Cardiac muscle cell (in vitro differentiated cells and primary cell): ENCODE measurements at regions not wholly inside any gene's neighbourhood (a gene's known extent, or its start where the extent isn't known, plus 50 kb on each side); places are given as distances from the start of the nearest gene placed in this dataset.
"Not testable (repeated sequence)": the region's sequence is repeated elsewhere in the genome, so short reads cannot be mapped to it uniquely, and the experiment has no call there.

Source experiments
- DNase-seq, 2 donors: peaks; one replicate each; pipeline versions ENCODE4 v3.0.0 to v3.0.0-alpha.2; 2010 to 2017; ENCODE audit warnings: low read depth in 1 of 2, low spot score in 1 of 2
- H3K27ac ChIP-seq: fragments of 200-600 bp; sonication (generic); 2 replicates; pipeline ENCODE4 v1.5.1; 2016
- H3K27me3 ChIP-seq: fragments of 200-600 bp; sonication (generic); 2 replicates; pipeline ENCODE4 v1.6.0; 2016; ENCODE audit warnings: control low read depth
- H3K36me3 ChIP-seq: fragments of 200-600 bp; sonication (generic); 2 replicates; pipeline ENCODE4 v1.5.1; 2016; ENCODE audit warnings: control low read depth
- H3K4me1 ChIP-seq: fragments of 200-600 bp; sonication (generic); 2 replicates; pipeline ENCODE4 v1.8.1; 2017; ENCODE audit warnings: low read depth, mild to moderate bottlenecking, mixed run types
- H3K4me3 ChIP-seq: fragments of 200-600 bp; sonication (generic); 2 replicates; pipeline ENCODE4 v1.5.1; 2016; ENCODE audit warnings: mild to moderate bottlenecking
- H3K9me3 ChIP-seq: fragments of 200-600 bp; sonication (generic); 2 replicates; pipeline ENCODE4 v1.5.1; 2017; ENCODE audit warnings: low read depth, mild to moderate bottlenecking, control low read depth
- TF ChIP-seq, protein P1 (sequence below): IDR thresholded peaks from 2 replicates; pipeline ENCODE4 v1.5.1; 2012; ENCODE audit warnings: low read depth, mild to moderate bottlenecking, low read length

DNA sequence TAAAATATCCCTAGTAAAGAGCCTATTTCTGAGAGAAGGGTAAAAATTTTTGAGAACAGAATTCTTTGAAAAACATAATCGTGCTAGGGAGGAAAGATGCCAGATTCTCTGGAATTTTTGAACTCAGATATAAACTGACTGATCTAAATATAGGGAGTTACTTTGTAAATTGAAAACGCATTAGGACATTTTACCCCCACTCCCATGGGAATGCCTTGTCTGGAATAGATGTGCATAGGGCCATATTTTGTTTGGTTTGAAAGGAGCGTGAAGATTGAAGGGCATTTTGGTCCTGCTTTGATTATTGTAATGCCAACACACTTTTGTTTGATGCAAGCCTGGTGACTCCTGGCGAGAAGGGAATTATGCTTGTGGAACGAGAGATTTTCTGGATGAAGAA is 158.7 kb upstream of the DPP10 start:
- no peaks in the 10 kb centered on the region for H3K36me3 ChIP-seq
- no peaks in the 10 kb centered on the region for H3K9me3 ChIP-seq
- H3K27me3 ChIP-seq = no peaks in the 10 kb centered on the region
- no peak overlapping the region for H3K27ac ChIP-seq
- TF ChIP-seq, protein P1, sequence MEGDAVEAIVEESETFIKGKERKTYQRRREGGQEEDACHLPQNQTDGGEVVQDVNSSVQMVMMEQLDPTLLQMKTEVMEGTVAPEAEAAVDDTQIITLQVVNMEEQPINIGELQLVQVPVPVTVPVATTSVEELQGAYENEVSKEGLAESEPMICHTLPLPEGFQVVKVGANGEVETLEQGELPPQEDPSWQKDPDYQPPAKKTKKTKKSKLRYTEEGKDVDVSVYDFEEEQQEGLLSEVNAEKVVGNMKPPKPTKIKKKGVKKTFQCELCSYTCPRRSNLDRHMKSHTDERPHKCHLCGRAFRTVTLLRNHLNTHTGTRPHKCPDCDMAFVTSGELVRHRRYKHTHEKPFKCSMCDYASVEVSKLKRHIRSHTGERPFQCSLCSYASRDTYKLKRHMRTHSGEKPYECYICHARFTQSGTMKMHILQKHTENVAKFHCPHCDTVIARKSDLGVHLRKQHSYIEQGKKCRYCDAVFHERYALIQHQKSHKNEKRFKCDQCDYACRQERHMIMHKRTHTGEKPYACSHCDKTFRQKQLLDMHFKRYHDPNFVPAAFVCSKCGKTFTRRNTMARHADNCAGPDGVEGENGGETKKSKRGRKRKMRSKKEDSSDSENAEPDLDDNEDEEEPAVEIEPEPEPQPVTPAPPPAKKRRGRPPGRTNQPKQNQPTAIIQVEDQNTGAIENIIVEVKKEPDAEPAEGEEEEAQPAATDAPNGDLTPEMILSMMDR = no peak
- no peak for DNase-seq
- H3K4me3 ChIP-seq = no peak overlapping the region
- H3K4me1 ChIP-seq = no peaks in the 10 kb centered on the region

DNA sequence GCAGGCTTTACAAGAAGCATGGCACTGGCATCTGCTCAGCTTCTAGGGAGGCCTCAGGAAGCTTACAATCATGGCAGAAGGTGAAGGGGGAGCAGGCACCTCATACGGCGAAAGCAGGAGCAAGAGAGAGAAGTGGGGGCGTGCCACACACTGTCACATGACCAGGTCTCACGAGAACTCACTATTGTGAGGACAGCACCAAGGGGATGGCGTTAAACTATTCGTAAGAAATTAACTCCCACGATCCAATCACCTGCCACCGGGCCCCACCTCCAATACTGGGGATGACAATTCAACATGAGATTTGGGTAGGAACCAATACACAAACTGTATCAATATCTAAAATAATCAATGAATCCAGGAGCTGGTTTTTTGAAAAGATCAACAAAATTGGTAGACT is 156.0 kb upstream of the DPP10 start:
- no peaks in the 10 kb centered on the region for H3K36me3 ChIP-seq
- DNase-seq = no peak
- H3K4me3 ChIP-seq = no peak overlapping the region
- H3K9me3 ChIP-seq = no peaks in the 10 kb centered on the region
- TF ChIP-seq, protein P1 = no peak
- H3K27ac ChIP-seq = no peak overlapping the region
- no peaks in the 10 kb centered on the region for H3K27me3 ChIP-seq
- no peaks in the 10 kb centered on the region for H3K4me1 ChIP-seq

GRCh38 chr2:114293355-114293754 is 149.1 kb upstream of the DPP10 start:
- no peak overlapping the region for H3K27ac ChIP-seq
- H3K36me3 ChIP-seq = no peaks in the 10 kb centered on the region
- H3K9me3 ChIP-seq = no peaks in the 10 kb centered on the region
- H3K4me1 ChIP-seq = no peaks in the 10 kb centered on the region
- TF ChIP-seq, protein P1 = no peak
- H3K4me3 ChIP-seq = no peak overlapping the region
- no peaks in the 10 kb centered on the region for H3K27me3 ChIP-seq
- DNase-seq = no peak

DNA sequence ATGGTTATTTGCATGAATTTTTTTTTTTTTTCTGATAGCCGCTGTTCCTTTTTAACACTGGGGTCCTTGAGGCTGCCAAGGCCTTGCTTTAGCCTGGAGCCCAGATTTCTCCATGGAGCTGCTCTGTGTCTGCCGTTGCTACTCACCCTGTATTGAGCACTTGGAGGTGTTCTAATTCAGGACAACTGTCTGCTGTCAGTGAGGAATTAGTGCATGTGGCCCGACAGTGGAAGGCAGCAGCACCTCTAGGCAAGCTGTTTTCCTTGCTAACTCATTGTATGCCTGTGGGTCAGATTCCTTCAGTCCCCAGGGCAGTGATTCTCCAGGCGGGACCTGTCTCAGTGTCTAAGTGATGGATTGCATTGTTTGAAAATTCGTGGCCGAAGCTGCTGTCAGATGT is 147.7 kb upstream of the DPP10 start:
- TF ChIP-seq, protein P1 = no peak
- Histone ChIP-seq H3K36me3 (no peaks in the 10 kb centered on the region), H3K27ac (no peak overlapping the region), H3K27me3 (no peaks in the 10 kb centered on the region), H3K4me3 (no peak overlapping the region), H3K4me1 (no peaks in the 10 kb centered on the region), H3K9me3 (no peaks in the 10 kb centered on the region)
- peak in 1 of 2 donors; percentile 12 for DNase-seq

GRCh38 chr2:114300351-114300750 is 142.1 kb upstream of the DPP10 start:
- H3K27ac ChIP-seq, H3K36me3 ChIP-seq, DNase-seq, H3K9me3 ChIP-seq, H3K4me3 ChIP-seq, H3K4me1 ChIP-seq, H3K27me3 ChIP-seq: not testable (repeated sequence)

- H3K27ac ChIP-seq = no peak overlapping the region
- no peaks in the 10 kb centered on the region for H3K9me3 ChIP-seq
- H3K36me3 ChIP-seq = no peaks in the 10 kb centered on the region
- H3K4me3 ChIP-seq = no peak overlapping the region
- H3K27me3 ChIP-seq = no peaks in the 10 kb centered on the region
- no peaks in the 10 kb centered on the region for H3K4me1 ChIP-seq
- DNase-seq = no peak
- TF ChIP-seq, protein P1 = no peak
Measured at GRCh38 chr2:114316532-114317300, 125.7 kb upstream of the DPP10 start.
